ENCODE measurements at regions not wholly inside any gene's neighbourhood (a gene's known extent, or its start where the extent isn't known, plus 50 kb on each side); places are given as distances from the start of the nearest gene placed in this dataset.

DNA sequence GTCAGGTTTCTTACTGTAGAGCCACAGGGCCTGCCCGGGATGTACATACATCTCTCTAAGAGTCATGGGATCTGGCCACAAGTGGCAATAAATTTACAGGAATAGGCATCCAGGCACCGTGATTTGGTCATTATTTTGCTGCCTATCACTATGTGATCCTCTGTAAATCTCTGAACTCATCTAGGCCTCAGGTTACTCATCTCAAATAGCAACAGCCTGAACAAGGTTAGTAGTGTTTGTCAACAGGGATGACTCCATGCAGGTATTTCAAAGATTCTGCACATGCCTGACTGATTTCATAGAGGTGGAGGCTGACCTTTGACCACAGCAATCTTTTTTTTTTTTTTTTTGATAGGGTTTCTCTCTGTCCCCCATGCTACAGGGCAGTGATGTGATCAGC lies 88.8 kb upstream of the TBL1XR1 start:
- 29 to 40% (median 39%) methylated on average over 2 of the region's 2 CpGs for WGBS, 3 donors
- intact Hi-C loops (cut with DNase I): no loop called here

DNA sequence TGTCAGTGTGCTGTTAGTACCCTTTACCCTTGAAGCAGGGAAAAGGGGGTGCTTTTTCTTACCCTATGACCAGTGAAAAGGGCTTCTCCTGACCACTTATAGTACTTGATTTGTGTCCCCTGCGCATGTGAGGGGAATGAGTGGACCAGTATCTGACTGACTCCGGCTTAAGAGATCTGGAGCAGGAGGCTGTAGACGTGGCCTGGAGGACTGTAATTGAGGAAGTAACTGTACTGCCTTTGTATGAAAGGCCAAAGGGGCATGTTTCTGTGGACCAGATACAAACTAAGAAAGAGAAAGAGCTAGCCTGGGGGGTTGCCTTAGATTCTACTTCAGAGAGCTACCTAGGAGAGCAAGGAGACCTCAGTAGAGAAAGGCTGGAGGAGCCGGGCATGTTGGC lies 89.9 kb upstream of the TBL1XR1 start:
- ATAC-seq (no peak), DNase-seq (no peak)
- Histone ChIP-seq H3K27me3 (ENCODE audit: insufficient read depth in 3 of 3, low read length in 2 of 3) (no peaks in the 10 kb centered on the region), H3K27ac (no peak overlapping the region), H3K9me3 (no peaks in the 10 kb centered on the region), H3K36me3 (ENCODE audit: insufficient read depth in 1 of 2, low read depth in 1 of 2) (no peaks in the 10 kb centered on the region), H3K4me1 (peaks cover 7% of the 10 kb centered on the region), H3K4me3 (no peak overlapping the region)
- intact Hi-C loops (cut with DNase I): no loop called here
- TF ChIP-seq, protein P1, sequence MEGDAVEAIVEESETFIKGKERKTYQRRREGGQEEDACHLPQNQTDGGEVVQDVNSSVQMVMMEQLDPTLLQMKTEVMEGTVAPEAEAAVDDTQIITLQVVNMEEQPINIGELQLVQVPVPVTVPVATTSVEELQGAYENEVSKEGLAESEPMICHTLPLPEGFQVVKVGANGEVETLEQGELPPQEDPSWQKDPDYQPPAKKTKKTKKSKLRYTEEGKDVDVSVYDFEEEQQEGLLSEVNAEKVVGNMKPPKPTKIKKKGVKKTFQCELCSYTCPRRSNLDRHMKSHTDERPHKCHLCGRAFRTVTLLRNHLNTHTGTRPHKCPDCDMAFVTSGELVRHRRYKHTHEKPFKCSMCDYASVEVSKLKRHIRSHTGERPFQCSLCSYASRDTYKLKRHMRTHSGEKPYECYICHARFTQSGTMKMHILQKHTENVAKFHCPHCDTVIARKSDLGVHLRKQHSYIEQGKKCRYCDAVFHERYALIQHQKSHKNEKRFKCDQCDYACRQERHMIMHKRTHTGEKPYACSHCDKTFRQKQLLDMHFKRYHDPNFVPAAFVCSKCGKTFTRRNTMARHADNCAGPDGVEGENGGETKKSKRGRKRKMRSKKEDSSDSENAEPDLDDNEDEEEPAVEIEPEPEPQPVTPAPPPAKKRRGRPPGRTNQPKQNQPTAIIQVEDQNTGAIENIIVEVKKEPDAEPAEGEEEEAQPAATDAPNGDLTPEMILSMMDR (IDR thresholded peaks at IDR 0.05): no peak
- 93 to 96% (median 95%) methylated on average over 4 of the region's 4 CpGs for WGBS, 3 donors

More for the DNA sequence above, 88.8 kb upstream of the TBL1XR1 start:
- Histone ChIP-seq H3K9me3 (no peaks in the 10 kb centered on the region), H3K27ac (no peak overlapping the region), H3K4me3 (no peak overlapping the region), H3K4me1 (no peaks in the 10 kb centered on the region), H3K36me3 (ENCODE audit: insufficient read depth in 1 of 2, low read depth in 1 of 2) (no peaks in the 10 kb centered on the region), H3K27me3 (ENCODE audit: insufficient read depth in 3 of 3, low read length in 2 of 3) (no peaks in the 10 kb centered on the region)
- TF ChIP-seq, protein P1 (IDR thresholded peaks at IDR 0.05): no peak
- no peak for DNase-seq
- ATAC-seq: peak; percentile 41 to 74 (median 52)

DNA sequence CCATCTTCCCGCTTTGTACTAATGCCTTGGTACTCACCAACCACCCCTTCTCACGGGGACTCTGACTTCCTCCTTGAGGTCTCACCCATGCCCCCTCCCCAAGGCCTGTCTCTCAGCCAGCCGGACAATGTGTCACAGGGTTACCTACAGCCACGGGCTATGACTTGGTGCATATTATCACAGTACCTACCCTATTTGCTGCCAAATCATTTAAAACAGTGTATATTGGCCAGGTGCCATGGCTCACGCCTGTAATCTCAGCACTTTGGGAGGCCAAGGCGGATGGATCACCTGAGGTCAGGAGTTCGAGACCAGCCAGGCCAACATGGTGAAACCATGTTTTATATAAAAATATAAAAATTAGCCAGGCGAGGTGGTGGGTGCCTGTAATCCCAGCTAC lies 93.4 kb upstream of the TBL1XR1 start:
- ATAC-seq (no peak), DNase-seq (no peak)
- Histone ChIP-seq H3K4me1 (peaks cover 11% of the 10 kb centered on the region), H3K27me3 (ENCODE audit: insufficient read depth in 3 of 3, low read length in 2 of 3) (no peaks in the 10 kb centered on the region), H3K9me3 (no peaks in the 10 kb centered on the region), H3K36me3 (ENCODE audit: insufficient read depth in 1 of 2, low read depth in 1 of 2) (no peaks in the 10 kb centered on the region), H3K4me3 (no peak overlapping the region), H3K27ac (no peak overlapping the region)
- intact Hi-C loops (cut with DNase I): loop anchor here (5.0 kb wide), 3 partner anchors 37 to 93 kb away; partner anchors contain the start of gene TBL1XR1 (in 2 of the 2)
- WGBS, 3 donors: 81 to 90% (median 83%) methylated on average over 8 of the region's 8 CpGs
- TF ChIP-seq, protein P1 (IDR thresholded peaks at IDR 0.05): no peak

DNA sequence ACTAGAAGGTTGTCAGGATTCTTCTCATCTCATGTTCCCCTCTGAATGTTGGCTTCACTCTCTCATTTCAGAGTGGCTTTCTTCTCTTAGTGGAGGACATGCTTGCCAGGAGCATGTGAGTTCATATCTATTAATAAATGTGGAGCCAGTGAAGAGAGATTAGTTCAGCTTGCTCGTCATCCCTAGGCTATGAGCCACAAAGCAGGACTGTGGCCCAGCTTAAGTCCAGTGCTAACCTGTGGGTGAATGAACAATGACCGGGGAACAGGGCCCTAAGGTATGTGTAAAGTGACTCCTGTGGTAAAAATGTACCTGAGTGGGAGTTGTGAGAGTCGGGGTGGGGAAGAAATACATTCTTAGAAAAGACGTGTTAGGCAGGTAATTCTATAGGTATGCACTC lies 96.9 kb upstream of the TBL1XR1 start:
- WGBS, 3 donors: 19 to 30% (median 29%) methylated on average over 4 of the region's 4 CpGs
- Histone ChIP-seq H3K4me1 (peaks cover 11% of the 10 kb centered on the region), H3K4me3 (no peak overlapping the region), H3K9me3 (no peaks in the 10 kb centered on the region), H3K27ac (peak overlapping the region; percentile 83), H3K36me3 (ENCODE audit: insufficient read depth in 1 of 2, low read depth in 1 of 2) (no peaks in the 10 kb centered on the region), H3K27me3 (ENCODE audit: insufficient read depth in 3 of 3, low read length in 2 of 3) (no peaks in the 10 kb centered on the region)
- intact Hi-C loops (cut with DNase I): loop anchor here (5.0 kb wide), 3 partner anchors 33 to 97 kb away; partner anchors contain the start of gene TBL1XR1 (in 2 of the 2)
- DNase-seq (peak; percentile 53 to 70), ATAC-seq (peak; percentile 96 to 99 (median 98))
- TF ChIP-seq, protein P1 (IDR thresholded peaks at IDR 0.05): no peak

DNA sequence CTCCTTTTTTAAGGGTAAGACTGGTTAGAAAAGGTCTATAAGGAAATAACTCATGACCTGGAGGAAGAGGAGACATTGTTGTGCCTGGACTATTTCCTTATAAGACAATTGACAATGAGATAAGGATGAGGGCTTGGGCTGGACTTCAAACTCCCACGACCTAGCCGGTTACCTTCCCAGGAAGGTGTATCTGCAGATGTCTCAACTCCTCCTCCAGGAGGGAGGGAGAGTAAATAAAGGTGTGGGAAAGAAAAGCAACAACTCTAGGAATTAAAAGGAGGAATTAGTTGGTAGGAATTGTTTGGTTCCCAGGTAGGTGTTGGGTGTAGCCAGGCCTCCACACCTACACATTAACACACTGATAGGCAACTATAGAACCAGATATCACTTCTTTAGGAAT lies 97.8 kb upstream of the TBL1XR1 start:
- no peaks in the 10 kb centered on the region for H3K36me3 ChIP-seq (ENCODE audit: insufficient read depth in 1 of 2, low read depth in 1 of 2)
- ATAC-seq (no peak), DNase-seq (no peak)
- no peaks in the 10 kb centered on the region for H3K27me3 ChIP-seq (ENCODE audit: insufficient read depth in 3 of 3, low read length in 2 of 3)
- WGBS, 3 donors: 79 to 95% (median 91%) methylated on average over 2 of the region's 2 CpGs
- no peaks in the 10 kb centered on the region for H3K9me3 ChIP-seq
- H3K4me3 ChIP-seq: no peak overlapping the region
- no peak overlapping the region for H3K27ac ChIP-seq
- TF ChIP-seq, protein P1 (IDR thresholded peaks at IDR 0.05): no peak
- intact Hi-C loops (cut with DNase I): no loop called here
- H3K4me1 ChIP-seq: peaks cover 14% of the 10 kb centered on the region
